Hematopoietic multipotent progenitor cell treated with erythropoietin and hydrocortisone succinate and interleukin-3 and kit ligand, for 15 days (in vitro differentiated cells): ENCODE measurements at regions not wholly inside any gene's neighbourhood (a gene's known extent, or its start where the extent isn't known, plus 50 kb on each side); places are given as distances from the start of the nearest gene placed in this dataset.
"Not testable (repeated sequence)": the region's sequence is repeated elsewhere in the genome, so short reads cannot be mapped to it uniquely, and the experiment has no call there.

ENCODE experiments used
- DNase-seq: peaks from one replicate; pipeline ENCODE4 v3.0.0-alpha.2; 2015; ENCODE audit warnings: low spot score

DNA sequence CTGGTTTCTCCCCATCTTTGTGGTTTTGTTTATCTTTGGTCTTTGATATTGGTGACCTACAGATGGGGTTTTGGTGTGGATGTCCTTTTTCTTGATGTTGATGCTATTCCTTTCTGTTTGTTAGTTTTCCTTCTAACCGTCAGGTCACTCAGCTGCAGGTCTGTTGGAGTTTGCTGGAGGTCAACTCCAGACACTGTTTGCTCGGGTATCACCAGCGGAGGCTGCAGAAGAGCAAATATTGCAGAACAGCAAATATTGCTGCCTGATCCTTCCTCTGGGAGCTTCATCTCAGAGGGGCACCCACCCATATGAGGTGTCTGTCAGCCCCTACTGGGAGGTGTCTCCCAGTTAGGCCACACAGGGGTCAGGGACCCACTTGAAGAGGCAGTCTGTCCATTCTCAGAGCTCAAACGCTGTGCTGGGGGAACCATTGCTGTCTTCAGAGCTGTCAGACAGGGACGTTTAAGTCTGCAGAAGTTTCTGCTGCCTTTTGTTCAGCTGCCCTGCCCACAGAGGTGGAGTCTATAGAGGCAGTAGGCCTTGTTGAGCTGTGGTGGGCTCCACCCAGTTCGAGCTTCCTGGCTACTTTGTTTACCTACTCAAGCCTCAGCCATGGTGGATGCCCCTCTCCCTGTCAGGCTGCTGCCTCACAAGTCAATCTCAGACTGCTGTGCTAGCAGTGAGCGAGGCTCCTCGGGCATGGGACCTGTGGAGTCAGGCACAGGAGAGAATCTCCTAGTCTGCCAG, 94.8 kb upstream of the BNIP2 start:
- DNase-seq: not testable (repeated sequence)

DNA sequence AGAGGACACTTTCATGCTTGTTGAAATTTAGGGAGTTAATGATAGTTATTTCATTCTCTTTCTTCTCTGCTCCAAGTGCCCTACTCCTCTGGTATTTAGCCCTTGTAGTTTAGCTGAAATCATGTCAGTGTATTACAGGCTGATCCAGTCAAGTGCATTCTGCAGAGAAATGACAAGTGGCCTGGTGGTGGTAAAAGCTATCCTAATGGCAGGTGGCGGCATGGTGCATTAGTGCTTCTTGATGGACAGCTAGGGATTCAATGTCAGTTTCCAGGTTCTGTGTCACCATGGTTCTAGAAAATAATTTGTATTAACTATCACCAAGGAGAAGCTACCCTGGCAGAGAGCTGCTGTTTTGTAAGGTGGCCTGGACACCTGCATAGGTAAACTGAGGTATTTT, 90.0 kb upstream of the BNIP2 start:
- DNase-seq: no peak

DNA sequence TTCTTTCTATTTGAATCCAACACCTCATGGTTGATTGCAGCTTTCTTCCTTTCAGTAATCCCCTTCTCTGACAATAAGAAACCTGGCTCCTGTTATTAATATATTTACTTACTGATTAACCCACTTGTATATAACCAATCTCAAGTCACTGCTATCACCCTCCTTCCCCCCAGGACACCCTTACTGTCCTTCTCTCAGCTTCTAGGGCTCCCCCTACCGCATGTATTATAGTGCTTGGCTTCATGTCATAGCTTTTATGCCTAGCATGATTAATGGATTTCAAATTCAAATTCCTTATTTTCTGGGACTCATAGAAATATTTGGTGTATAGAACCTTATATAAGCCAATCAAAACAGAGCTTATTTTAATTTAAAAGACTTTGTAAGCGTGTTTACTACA, 75.7 kb upstream of the BNIP2 start:
- no peak for DNase-seq

GRCh38 chr15:59762558-59762957, 73.4 kb upstream of the BNIP2 start:
- DNase-seq: no peak

DNA sequence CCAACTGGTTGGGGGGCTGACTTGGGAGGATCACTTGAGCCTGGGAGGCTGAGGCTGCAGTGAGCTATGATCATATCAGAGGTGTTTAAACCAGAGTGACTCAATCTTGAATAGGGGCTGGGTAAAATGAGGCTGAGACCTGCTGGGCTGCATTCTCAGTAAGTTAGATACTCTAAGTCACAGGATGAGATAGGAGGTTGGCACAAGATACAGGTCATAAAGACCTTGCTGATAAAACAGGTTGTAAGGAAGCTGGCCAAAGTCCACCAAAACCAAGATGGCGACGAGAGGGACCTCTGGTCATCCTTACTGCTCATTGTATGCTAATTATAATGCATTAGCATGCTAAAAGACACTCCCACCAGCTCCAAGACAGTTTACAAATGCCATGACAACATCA, 71.1 kb upstream of the BNIP2 start:
- not testable (repeated sequence) for DNase-seq

GRCh38 chr15:59751552-59752413, 62.7 kb upstream of the BNIP2 start:
- DNase-seq: no peak

GRCh38 chr15:59746777-59747176, 57.7 kb upstream of the BNIP2 start:
- no peak for DNase-seq

GRCh38 chr15:59741274-59741906, 52.3 kb upstream of the BNIP2 start:
- DNase-seq: no peak

DNA sequence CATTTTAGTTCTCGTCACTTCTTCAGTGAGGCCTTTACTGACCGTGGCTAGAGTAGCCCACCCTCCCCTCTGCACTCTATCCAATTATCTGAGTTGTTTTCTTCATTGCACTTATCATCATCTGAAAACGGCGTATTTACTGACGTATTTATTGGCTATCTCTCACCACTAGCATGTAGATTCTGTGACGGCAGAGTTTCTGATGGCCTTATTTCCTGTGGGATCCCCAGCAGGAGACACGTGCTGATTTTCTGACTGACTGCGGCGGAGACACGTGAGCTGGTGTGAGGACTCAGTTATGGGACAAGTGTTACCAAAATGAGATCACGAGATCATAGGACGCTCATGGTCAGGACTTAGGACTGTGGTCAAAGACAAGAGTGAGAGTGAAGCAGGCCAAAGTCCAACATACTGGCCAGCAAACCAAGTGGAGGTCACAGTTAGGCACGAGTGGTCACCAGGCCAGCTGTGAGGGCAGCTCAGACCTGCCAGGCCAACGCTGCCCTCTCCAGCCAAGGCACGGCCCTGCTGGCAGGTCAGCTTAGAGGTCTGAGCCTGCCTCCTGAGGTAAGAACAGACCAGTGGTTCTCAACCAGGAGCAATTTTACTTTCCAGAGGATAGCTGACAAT, 50.6 kb upstream of the BNIP2 start:
- no peak for DNase-seq
